IMR-90 (cell line): ENCODE measurements at regions not wholly inside any gene's neighbourhood (a gene's known extent, or its start where the extent isn't known, plus 50 kb on each side); places are given as distances from the start of the nearest gene placed in this dataset.

Source experiments
- BHLHE40 ChIP-seq: fragments of 150-350 bp; IDR thresholded peaks from 2 replicates; pipeline ENCODE4 v1.6.1; 2016; ENCODE audit warnings: mild to moderate bottlenecking, low read depth, low read length
- CEBPB ChIP-seq: IDR thresholded peaks from 2 replicates; pipeline ENCODE4 v1.6.1; 2012; ENCODE audit warnings: low read depth, low read length, improper control_type of control experiment
- FOS ChIP-seq: fragments of 150-350 bp; IDR thresholded peaks from 2 replicates; pipeline ENCODE4 v1.6.1; 2016; ENCODE audit warnings: low read depth, low read length
- MAFK ChIP-seq: IDR thresholded peaks from 2 replicates; pipeline ENCODE4 v1.6.1; 2012; ENCODE audit warnings: low read depth, low read length, improper control_type of control experiment
- MAZ ChIP-seq: IDR thresholded peaks from 2 replicates; pipeline ENCODE4 v1.6.1; 2012; ENCODE audit warnings: low read depth, mild to moderate bottlenecking, low read length, improper control_type of control experiment, moderate library complexity, borderline replicate concordance
- MXI1 ChIP-seq: IDR thresholded peaks from 2 replicates; pipeline ENCODE4 v1.6.1; 2012; ENCODE audit warnings: low read depth, mild to moderate bottlenecking, low read length, moderate library complexity, borderline replicate concordance
- POLR2A ChIP-seq: IDR thresholded peaks from 2 replicates; pipeline ENCODE4 v1.6.1; 2012; ENCODE audit warnings: mild to moderate bottlenecking, low read depth, low read length
- RAD21 ChIP-seq: IDR thresholded peaks from 2 replicates; pipeline ENCODE4 v1.6.1; 2012; ENCODE audit warnings: low read length, improper control_type of control experiment
- RCOR1 ChIP-seq: IDR thresholded peaks from 2 replicates; pipeline ENCODE4 v1.6.1; 2012; ENCODE audit warnings: mild to moderate bottlenecking, low read length, improper control_type of control experiment; ENCODE audit not compliant: insufficient replicate concordance
- RFX5 ChIP-seq: IDR thresholded peaks from 2 replicates; pipeline ENCODE4 v1.8.0; 2012; ENCODE audit warnings: low read depth, mild to moderate bottlenecking, low read length, moderate library complexity
- SMC3 ChIP-seq: fragments of 150-350 bp; IDR thresholded peaks from 2 replicates; pipeline ENCODE4 v1.6.1; 2016; ENCODE audit warnings: low read depth, mild to moderate bottlenecking, antibody characterized with exemption, low read length, moderate library complexity
- TF ChIP-seq, protein P1 (sequence below): conservative IDR thresholded peaks from 2 replicates; pipeline ENCODE4 v1.5.1; 2012; ENCODE audit warnings: mild to moderate bottlenecking, low read depth, low read length, improper control_type of control experiment
- TF ChIP-seq, protein P2 (sequence below): fragments of 150-350 bp; IDR thresholded peaks from 2 replicates; pipeline ENCODE4 v1.6.1; 2017; ENCODE audit warnings: mild to moderate bottlenecking, antibody characterized with exemption, low read length, low read depth

DNA sequence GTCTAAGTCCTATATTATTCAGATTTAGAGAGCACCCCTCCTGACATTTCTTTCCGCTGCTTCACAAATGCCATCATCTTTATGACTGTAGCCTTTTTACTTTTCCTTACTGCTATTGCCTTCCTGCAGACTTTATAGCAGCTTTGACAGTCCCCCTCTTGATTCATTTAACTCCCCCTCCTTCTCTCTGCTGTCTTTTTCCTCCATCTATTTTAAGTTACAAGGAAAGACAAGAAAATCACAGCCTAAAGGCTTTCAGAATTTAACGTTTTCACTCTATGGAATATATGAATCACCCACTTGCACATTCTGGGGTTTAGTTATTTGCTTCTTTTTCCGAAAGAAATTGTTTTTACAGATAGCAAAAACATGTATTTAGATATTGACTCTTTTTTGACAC is 183.4 kb upstream of the SETBP1 start:
- TF ChIP-seq, protein P1, sequence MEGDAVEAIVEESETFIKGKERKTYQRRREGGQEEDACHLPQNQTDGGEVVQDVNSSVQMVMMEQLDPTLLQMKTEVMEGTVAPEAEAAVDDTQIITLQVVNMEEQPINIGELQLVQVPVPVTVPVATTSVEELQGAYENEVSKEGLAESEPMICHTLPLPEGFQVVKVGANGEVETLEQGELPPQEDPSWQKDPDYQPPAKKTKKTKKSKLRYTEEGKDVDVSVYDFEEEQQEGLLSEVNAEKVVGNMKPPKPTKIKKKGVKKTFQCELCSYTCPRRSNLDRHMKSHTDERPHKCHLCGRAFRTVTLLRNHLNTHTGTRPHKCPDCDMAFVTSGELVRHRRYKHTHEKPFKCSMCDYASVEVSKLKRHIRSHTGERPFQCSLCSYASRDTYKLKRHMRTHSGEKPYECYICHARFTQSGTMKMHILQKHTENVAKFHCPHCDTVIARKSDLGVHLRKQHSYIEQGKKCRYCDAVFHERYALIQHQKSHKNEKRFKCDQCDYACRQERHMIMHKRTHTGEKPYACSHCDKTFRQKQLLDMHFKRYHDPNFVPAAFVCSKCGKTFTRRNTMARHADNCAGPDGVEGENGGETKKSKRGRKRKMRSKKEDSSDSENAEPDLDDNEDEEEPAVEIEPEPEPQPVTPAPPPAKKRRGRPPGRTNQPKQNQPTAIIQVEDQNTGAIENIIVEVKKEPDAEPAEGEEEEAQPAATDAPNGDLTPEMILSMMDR: no peak
- TF ChIP-seq BHLHE40: no peak
- TF ChIP-seq MXI1: no peak
- TF ChIP-seq FOS: no peak
- no peak for TF ChIP-seq POLR2A
- TF ChIP-seq MAFK: no peak
- no peak for TF ChIP-seq RAD21
- no peak for TF ChIP-seq RFX5
- TF ChIP-seq RCOR1: no peak
- TF ChIP-seq MAZ: no peak
- no peak for TF ChIP-seq CEBPB
- TF ChIP-seq, protein P2, sequence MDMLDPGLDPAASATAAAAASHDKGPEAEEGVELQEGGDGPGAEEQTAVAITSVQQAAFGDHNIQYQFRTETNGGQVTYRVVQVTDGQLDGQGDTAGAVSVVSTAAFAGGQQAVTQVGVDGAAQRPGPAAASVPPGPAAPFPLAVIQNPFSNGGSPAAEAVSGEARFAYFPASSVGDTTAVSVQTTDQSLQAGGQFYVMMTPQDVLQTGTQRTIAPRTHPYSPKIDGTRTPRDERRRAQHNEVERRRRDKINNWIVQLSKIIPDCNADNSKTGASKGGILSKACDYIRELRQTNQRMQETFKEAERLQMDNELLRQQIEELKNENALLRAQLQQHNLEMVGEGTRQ: no peak
- TF ChIP-seq SMC3: no peak
